ENCODE measurements at regions not wholly inside any gene's neighbourhood (a gene's known extent, or its start where the extent isn't known, plus 50 kb on each side); places are given as distances from the start of the nearest gene placed in this dataset.

GRCh38 chr12:86379337-86379736 lies 123.1 kb upstream of the MGAT4C start:
- Histone ChIP-seq H3K36me3 (ENCODE audit: control insufficient read depth, insufficient read depth, low read length) (no peaks in the 10 kb centered on the region), H3K9me3 (ENCODE audit: control insufficient read depth in 2 of 2, low read length in 2 of 2) (peaks cover 5 to 15% of the 10 kb centered on the region in 2 experiments), H3K4me1 (ENCODE audit: control insufficient read depth, insufficient read depth, low read length, poor library complexity, severe bottlenecking) (no peaks in the 10 kb centered on the region), H3K27me3 (ENCODE audit: control insufficient read depth, insufficient read depth, low read length) (no peaks in the 10 kb centered on the region), H3K27ac (ENCODE audit: insufficient read depth, low read length, poor library complexity, severe bottlenecking) (no peak overlapping the region), H3K4me3 (ENCODE audit: low read depth, low read length) (no peak overlapping the region)
- H3K36me3 Mint-ChIP-seq = no peaks in the 10 kb centered on the region
- no peaks in the 10 kb centered on the region for H3K4me1 Mint-ChIP-seq
- no peak overlapping the region for H3K4me3 Mint-ChIP-seq
- H3K27ac Mint-ChIP-seq = no peak overlapping the region
- DNase-seq (no peak), ATAC-seq (ENCODE audit: low read depth in 2 of 2) (no peak)
- peaks cover 3 to 19% (median 10%) of the 10 kb centered on the region in 7 donors for H3K9me3 Mint-ChIP-seq
- H3K27me3 Mint-ChIP-seq = no peaks in the 10 kb centered on the region

- H3K27ac ChIP-seq (ENCODE audit: insufficient read depth, low read length, poor library complexity, severe bottlenecking) = no peak overlapping the region
Observed at GRCh38 chr12:86376052-86376451, 119.9 kb upstream of the MGAT4C start.

GRCh38 chr12:86373813-86374212 lies 117.6 kb upstream of the MGAT4C start:
- Mint-ChIP-seq H3K27me3 (no peaks in the 10 kb centered on the region), H3K9me3 (peaks cover 2 to 11% (median 4%) of the 10 kb centered on the region in 7 donors), H3K27ac (no peak overlapping the region), H3K36me3 (no peaks in the 10 kb centered on the region), H3K4me1 (no peaks in the 10 kb centered on the region), H3K4me3 (no peak overlapping the region)
- no peaks in the 10 kb centered on the region for H3K36me3 ChIP-seq (ENCODE audit: control insufficient read depth, insufficient read depth, low read length)
- H3K9me3 ChIP-seq (ENCODE audit: control insufficient read depth in 2 of 2, low read length in 2 of 2) = peaks cover 5 to 8% of the 10 kb centered on the region in 2 experiments
- DNase-seq (no peak), ATAC-seq (ENCODE audit: low read depth in 2 of 2) (no peak)
- no peaks in the 10 kb centered on the region for H3K4me1 ChIP-seq (ENCODE audit: control insufficient read depth, insufficient read depth, low read length, poor library complexity, severe bottlenecking)
- H3K4me3 ChIP-seq (ENCODE audit: low read depth, low read length) = no peak overlapping the region
- no peaks in the 10 kb centered on the region for H3K27me3 ChIP-seq (ENCODE audit: control insufficient read depth, insufficient read depth, low read length)
- H3K27ac ChIP-seq (ENCODE audit: insufficient read depth, low read length, poor library complexity, severe bottlenecking) = no peak overlapping the region

More at GRCh38 chr12:86376052-86376451, 119.9 kb upstream of the MGAT4C start:
- no peak overlapping the region for H3K4me3 ChIP-seq (ENCODE audit: low read depth, low read length)
- no peaks in the 10 kb centered on the region for H3K27me3 ChIP-seq (ENCODE audit: control insufficient read depth, insufficient read depth, low read length)
- peaks cover 3 to 10% (median 5%) of the 10 kb centered on the region in 7 donors for H3K9me3 Mint-ChIP-seq
- no peak for DNase-seq
- H3K4me1 Mint-ChIP-seq = no peaks in the 10 kb centered on the region
- no peaks in the 10 kb centered on the region for H3K27me3 Mint-ChIP-seq
- H3K36me3 ChIP-seq (ENCODE audit: control insufficient read depth, insufficient read depth, low read length) = no peaks in the 10 kb centered on the region
- H3K4me1 ChIP-seq (ENCODE audit: control insufficient read depth, insufficient read depth, low read length, poor library complexity, severe bottlenecking) = no peaks in the 10 kb centered on the region
- H3K36me3 Mint-ChIP-seq = no peaks in the 10 kb centered on the region
- H3K27ac Mint-ChIP-seq = no peak overlapping the region
- ATAC-seq (ENCODE audit: low read depth in 2 of 2) = no peak
- H3K4me3 Mint-ChIP-seq = no peak overlapping the region
- H3K9me3 ChIP-seq (ENCODE audit: control insufficient read depth in 2 of 2, low read length in 2 of 2) = peaks cover 5 to 9% of the 10 kb centered on the region in 2 experiments

- no peaks in the 10 kb centered on the region for H3K27me3 Mint-ChIP-seq
- H3K36me3 Mint-ChIP-seq = no peaks in the 10 kb centered on the region
- no peak overlapping the region for H3K4me3 Mint-ChIP-seq
Observed at GRCh38 chr12:86367137-86367536, 110.9 kb upstream of the MGAT4C start.

GRCh38 chr12:86349196-86349595 lies 93.0 kb upstream of the MGAT4C start:
- no peaks in the 10 kb centered on the region for H3K36me3 ChIP-seq (ENCODE audit: control insufficient read depth, insufficient read depth, low read length)
- H3K27ac ChIP-seq (ENCODE audit: insufficient read depth, low read length, poor library complexity, severe bottlenecking) = no peak overlapping the region
- H3K4me1 ChIP-seq (ENCODE audit: control insufficient read depth, insufficient read depth, low read length, poor library complexity, severe bottlenecking) = no peaks in the 10 kb centered on the region
- H3K4me1 Mint-ChIP-seq = no peaks in the 10 kb centered on the region
- H3K4me3 ChIP-seq (ENCODE audit: low read depth, low read length) = no peak overlapping the region
- H3K27me3 Mint-ChIP-seq = no peaks in the 10 kb centered on the region
- no peaks in the 10 kb centered on the region for H3K36me3 Mint-ChIP-seq
- DNase-seq (no peak), ATAC-seq (ENCODE audit: low read depth in 2 of 2) (no peak)
- H3K9me3 ChIP-seq (ENCODE audit: control insufficient read depth in 2 of 2, low read length in 2 of 2) = peaks cover 0 to 3% of the 10 kb centered on the region in 2 experiments
- no peak overlapping the region for H3K27ac Mint-ChIP-seq
- H3K4me3 Mint-ChIP-seq = no peak overlapping the region
- H3K27me3 ChIP-seq (ENCODE audit: control insufficient read depth, insufficient read depth, low read length) = no peaks in the 10 kb centered on the region
- peaks cover 0 to 8% (median 4%) of the 10 kb centered on the region in 7 donors for H3K9me3 Mint-ChIP-seq

More at GRCh38 chr12:86367137-86367536, 110.9 kb upstream of the MGAT4C start:
- no peaks in the 10 kb centered on the region for H3K4me1 ChIP-seq (ENCODE audit: control insufficient read depth, insufficient read depth, low read length, poor library complexity, severe bottlenecking)
- ATAC-seq (ENCODE audit: low read depth in 2 of 2) = no peak
- Mint-ChIP-seq H3K9me3 (peaks cover 1 to 21% (median 6%) of the 10 kb centered on the region in 7 donors), H3K4me1 (no peaks in the 10 kb centered on the region), H3K27ac (no peak overlapping the region)
- no peak for DNase-seq
- H3K9me3 ChIP-seq (ENCODE audit: control insufficient read depth in 2 of 2, low read length in 2 of 2) = peaks cover 3 to 6% of the 10 kb centered on the region in 2 experiments
- H3K27ac ChIP-seq (ENCODE audit: insufficient read depth, low read length, poor library complexity, severe bottlenecking) = no peak overlapping the region
- H3K27me3 ChIP-seq (ENCODE audit: control insufficient read depth, insufficient read depth, low read length) = no peaks in the 10 kb centered on the region
- no peaks in the 10 kb centered on the region for H3K36me3 ChIP-seq (ENCODE audit: control insufficient read depth, insufficient read depth, low read length)
- H3K4me3 ChIP-seq (ENCODE audit: low read depth, low read length) = no peak overlapping the region

GRCh38 chr12:86333955-86334522 lies 77.8 kb upstream of the MGAT4C start:
- Mint-ChIP-seq H3K4me1 (no peaks in the 10 kb centered on the region), H3K36me3 (no peaks in the 10 kb centered on the region), H3K4me3 (no peak overlapping the region), H3K27me3 (no peaks in the 10 kb centered on the region), H3K9me3 (peaks cover 2 to 16% (median 6%) of the 10 kb centered on the region in 7 donors), H3K27ac (no peak overlapping the region)
- Histone ChIP-seq H3K36me3 (ENCODE audit: control insufficient read depth, insufficient read depth, low read length) (no peaks in the 10 kb centered on the region), H3K27me3 (ENCODE audit: control insufficient read depth, insufficient read depth, low read length) (no peaks in the 10 kb centered on the region), H3K4me3 (ENCODE audit: low read depth, low read length) (no peak overlapping the region), H3K9me3 (ENCODE audit: control insufficient read depth in 2 of 2, low read length in 2 of 2) (peaks cover 0 to 8% of the 10 kb centered on the region in 2 experiments), H3K27ac (ENCODE audit: insufficient read depth, low read length, poor library complexity, severe bottlenecking) (no peak overlapping the region), H3K4me1 (ENCODE audit: control insufficient read depth, insufficient read depth, low read length, poor library complexity, severe bottlenecking) (no peaks in the 10 kb centered on the region)
- ATAC-seq (ENCODE audit: low read depth in 2 of 2) = no peak
- no peak for DNase-seq

- Mint-ChIP-seq H3K4me1 (no peaks in the 10 kb centered on the region), H3K9me3 (peaks cover 2 to 11% (median 4%) of the 10 kb centered on the region in 7 donors), H3K36me3 (no peaks in the 10 kb centered on the region), H3K27ac (no peak overlapping the region), H3K27me3 (no peaks in the 10 kb centered on the region), H3K4me3 (no peak overlapping the region)
- Histone ChIP-seq H3K4me3 (ENCODE audit: low read depth, low read length) (no peak overlapping the region), H3K36me3 (ENCODE audit: control insufficient read depth, insufficient read depth, low read length) (no peaks in the 10 kb centered on the region), H3K4me1 (ENCODE audit: control insufficient read depth, insufficient read depth, low read length, poor library complexity, severe bottlenecking) (no peaks in the 10 kb centered on the region), H3K27me3 (ENCODE audit: control insufficient read depth, insufficient read depth, low read length) (no peaks in the 10 kb centered on the region), H3K27ac (ENCODE audit: insufficient read depth, low read length, poor library complexity, severe bottlenecking) (no peak overlapping the region), H3K9me3 (ENCODE audit: control insufficient read depth in 2 of 2, low read length in 2 of 2) (peaks cover 0 to 4% of the 10 kb centered on the region in 2 experiments)
- no peak for DNase-seq
- no peak for ATAC-seq (ENCODE audit: low read depth in 2 of 2)
Observed at GRCh38 chr12:86331457-86331856, 75.3 kb upstream of the MGAT4C start.

- H3K27ac ChIP-seq (ENCODE audit: insufficient read depth, low read length, poor library complexity, severe bottlenecking) = no peak overlapping the region
- Mint-ChIP-seq H3K4me1 (no peaks in the 10 kb centered on the region), H3K36me3 (no peaks in the 10 kb centered on the region), H3K27ac (no peak overlapping the region), H3K9me3 (peaks cover 2 to 8% (median 4%) of the 10 kb centered on the region in 7 donors), H3K27me3 (no peaks in the 10 kb centered on the region), H3K4me3 (no peak overlapping the region)
- H3K4me1 ChIP-seq (ENCODE audit: control insufficient read depth, insufficient read depth, low read length, poor library complexity, severe bottlenecking) = no peaks in the 10 kb centered on the region
- no peak overlapping the region for H3K4me3 ChIP-seq (ENCODE audit: low read depth, low read length)
- DNase-seq = no peak
- no peaks in the 10 kb centered on the region for H3K27me3 ChIP-seq (ENCODE audit: control insufficient read depth, insufficient read depth, low read length)
- H3K36me3 ChIP-seq (ENCODE audit: control insufficient read depth, insufficient read depth, low read length) = no peaks in the 10 kb centered on the region
- no peak for ATAC-seq (ENCODE audit: low read depth in 2 of 2)
- peaks cover 0 to 4% of the 10 kb centered on the region in 2 experiments for H3K9me3 ChIP-seq (ENCODE audit: control insufficient read depth in 2 of 2, low read length in 2 of 2)
Observed at GRCh38 chr12:86331012-86331411, 74.8 kb upstream of the MGAT4C start.
